DOHH2 (cell line): ENCODE measurements at regions not wholly inside any gene's neighbourhood (a gene's known extent, or its start where the extent isn't known, plus 50 kb on each side); places are given as distances from the start of the nearest gene placed in this dataset.

ENCODE experiments used
- EZH2phosphoT487 ChIP-seq: fragments of 200-600 bp; sonication (generic); IDR thresholded peaks from 2 replicates; pipeline ENCODE4 v1.6.1; 2017; ENCODE audit warnings: borderline replicate concordance, mild to moderate bottlenecking, antibody characterized with exemption, low read length, moderate library complexity, mixed read lengths
- TF ChIP-seq, protein P1 (sequence below): fragments of 200-600 bp; sonication (generic); IDR thresholded peaks from one replicate; pipeline ENCODE4 v1.5.1; 2014; ENCODE audit warnings: antibody characterized with exemption, mild to moderate bottlenecking, low read depth, low read length; ENCODE audit not compliant: poor library complexity, severe bottlenecking

DNA sequence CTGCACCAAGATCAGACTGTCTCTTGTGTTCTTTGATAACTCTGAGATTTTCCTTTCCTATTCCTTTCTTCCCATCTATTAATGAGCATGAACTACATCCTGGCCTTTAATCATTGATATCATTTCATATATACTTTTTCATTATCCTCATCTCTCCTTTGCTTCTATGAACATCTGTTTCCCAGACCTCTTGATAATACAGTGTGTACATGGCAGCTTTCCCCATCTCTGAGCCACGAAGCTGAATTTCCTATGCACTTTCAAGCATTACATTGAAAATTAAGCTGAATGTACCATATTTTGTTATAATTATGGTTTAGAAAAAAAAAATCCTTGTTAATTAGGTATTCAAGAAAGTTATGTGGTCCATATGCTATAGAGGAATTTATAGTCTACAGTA, 60.9 kb upstream of the CREB5 start:
- TF ChIP-seq EZH2phosphoT487: no peak
- TF ChIP-seq, protein P1, sequence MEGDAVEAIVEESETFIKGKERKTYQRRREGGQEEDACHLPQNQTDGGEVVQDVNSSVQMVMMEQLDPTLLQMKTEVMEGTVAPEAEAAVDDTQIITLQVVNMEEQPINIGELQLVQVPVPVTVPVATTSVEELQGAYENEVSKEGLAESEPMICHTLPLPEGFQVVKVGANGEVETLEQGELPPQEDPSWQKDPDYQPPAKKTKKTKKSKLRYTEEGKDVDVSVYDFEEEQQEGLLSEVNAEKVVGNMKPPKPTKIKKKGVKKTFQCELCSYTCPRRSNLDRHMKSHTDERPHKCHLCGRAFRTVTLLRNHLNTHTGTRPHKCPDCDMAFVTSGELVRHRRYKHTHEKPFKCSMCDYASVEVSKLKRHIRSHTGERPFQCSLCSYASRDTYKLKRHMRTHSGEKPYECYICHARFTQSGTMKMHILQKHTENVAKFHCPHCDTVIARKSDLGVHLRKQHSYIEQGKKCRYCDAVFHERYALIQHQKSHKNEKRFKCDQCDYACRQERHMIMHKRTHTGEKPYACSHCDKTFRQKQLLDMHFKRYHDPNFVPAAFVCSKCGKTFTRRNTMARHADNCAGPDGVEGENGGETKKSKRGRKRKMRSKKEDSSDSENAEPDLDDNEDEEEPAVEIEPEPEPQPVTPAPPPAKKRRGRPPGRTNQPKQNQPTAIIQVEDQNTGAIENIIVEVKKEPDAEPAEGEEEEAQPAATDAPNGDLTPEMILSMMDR: no peak
